A204.1 (cell line): ENCODE measurements at regions not wholly inside any gene's neighbourhood (a gene's known extent, or its start where the extent isn't known, plus 50 kb on each side); places are given as distances from the start of the nearest gene placed in this dataset.

Experiments used
- FAIRE-seq: peaks from 2 replicates; lab custom pipeline; 2012; peaks lifted over from hg19 to GRCh38; lab: Jason Lieb, UNC

GRCh38 chr2:224325941-224326340, 76.0 kb downstream of the FAM124B start:
- no peak for FAIRE-seq

GRCh38 chr2:224324604-224325003, 77.3 kb downstream of the FAM124B start:
- FAIRE-seq, result no peak

GRCh38 chr2:224320660-224321059, 81.2 kb downstream of the FAM124B start:
- FAIRE-seq, result no peak

GRCh38 chr2:224319750-224320149, 82.2 kb downstream of the FAM124B start:
- FAIRE-seq, result no peak

GRCh38 chr2:224312741-224313140, 89.2 kb downstream of the FAM124B start:
- no peak for FAIRE-seq

GRCh38 chr2:224310943-224311625, 90.8 kb downstream of the FAM124B start:
- no peak for FAIRE-seq

GRCh38 chr2:224309176-224309575, 92.7 kb downstream of the FAM124B start:
- FAIRE-seq, result no peak

- FAIRE-seq, result no peak
Measured at GRCh38 chr2:224308272-224308911, 93.5 kb downstream of the FAM124B start.

- FAIRE-seq, result no peak
Measured at GRCh38 chr2:224302952-224303351, 99.0 kb downstream of the FAM124B start.

GRCh38 chr2:224293976-224294375, 107.9 kb downstream of the FAM124B start:
- FAIRE-seq, result no peak

GRCh38 chr2:224287531-224287930, 114.4 kb downstream of the FAM124B start:
- no peak for FAIRE-seq

- no peak for FAIRE-seq
Measured at GRCh38 chr2:224286923-224287322, 115.0 kb downstream of the FAM124B start.

GRCh38 chr2:224284134-224284946, 117.6 kb downstream of the FAM124B start:
- peak; percentile 92 for FAIRE-seq

GRCh38 chr2:224283466-224283965, 118.4 kb downstream of the FAM124B start:
- no peak for FAIRE-seq

- FAIRE-seq, result no peak
Measured at GRCh38 chr2:224281374-224281773, 120.5 kb downstream of the FAM124B start.

- no peak for FAIRE-seq
Measured at GRCh38 chr2:224278531-224278930, 123.4 kb downstream of the FAM124B start.

GRCh38 chr2:224276251-224276650, 125.7 kb downstream of the FAM124B start:
- FAIRE-seq, result no peak

GRCh38 chr2:224272237-224272910, 129.5 kb downstream of the FAM124B start:
- no peak for FAIRE-seq

GRCh38 chr2:224271617-224272236, 130.2 kb downstream of the FAM124B start:
- FAIRE-seq, result no peak

GRCh38 chr2:224268441-224268840, 133.5 kb downstream of the FAM124B start:
- no peak for FAIRE-seq

GRCh38 chr2:224264259-224264658, 137.6 kb downstream of the FAM124B start:
- no peak for FAIRE-seq

GRCh38 chr2:224263571-224264043, 138.3 kb downstream of the FAM124B start:
- FAIRE-seq, result no peak
